ENCODE measurements at regions not wholly inside any gene's neighbourhood (a gene's known extent, or its start where the extent isn't known, plus 50 kb on each side); places are given as distances from the start of the nearest gene placed in this dataset.
"Not testable (repeated sequence)": the region's sequence is repeated elsewhere in the genome, so short reads cannot be mapped to it uniquely, and the experiment has no call there.

DNA sequence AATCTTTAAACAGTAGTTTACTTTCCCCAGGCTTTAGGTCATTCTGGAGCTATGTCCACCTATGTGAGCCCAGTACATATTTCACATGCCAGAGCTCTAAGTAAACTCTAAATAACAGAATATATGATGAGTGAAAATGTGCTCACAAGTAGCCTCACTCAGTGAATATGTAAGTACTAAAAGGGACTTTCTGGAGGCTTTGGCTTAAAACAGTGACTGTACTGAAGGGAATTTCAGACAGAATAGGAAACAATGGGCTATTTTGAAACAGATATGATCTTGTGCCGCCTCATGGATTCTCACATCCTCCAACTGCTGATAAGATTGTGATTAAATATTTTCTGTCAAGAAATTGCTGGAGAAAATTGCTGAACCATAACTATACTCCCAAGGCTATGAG is 747.9 kb downstream of the SOCS6 start:
- no peak for DNase-seq

DNA sequence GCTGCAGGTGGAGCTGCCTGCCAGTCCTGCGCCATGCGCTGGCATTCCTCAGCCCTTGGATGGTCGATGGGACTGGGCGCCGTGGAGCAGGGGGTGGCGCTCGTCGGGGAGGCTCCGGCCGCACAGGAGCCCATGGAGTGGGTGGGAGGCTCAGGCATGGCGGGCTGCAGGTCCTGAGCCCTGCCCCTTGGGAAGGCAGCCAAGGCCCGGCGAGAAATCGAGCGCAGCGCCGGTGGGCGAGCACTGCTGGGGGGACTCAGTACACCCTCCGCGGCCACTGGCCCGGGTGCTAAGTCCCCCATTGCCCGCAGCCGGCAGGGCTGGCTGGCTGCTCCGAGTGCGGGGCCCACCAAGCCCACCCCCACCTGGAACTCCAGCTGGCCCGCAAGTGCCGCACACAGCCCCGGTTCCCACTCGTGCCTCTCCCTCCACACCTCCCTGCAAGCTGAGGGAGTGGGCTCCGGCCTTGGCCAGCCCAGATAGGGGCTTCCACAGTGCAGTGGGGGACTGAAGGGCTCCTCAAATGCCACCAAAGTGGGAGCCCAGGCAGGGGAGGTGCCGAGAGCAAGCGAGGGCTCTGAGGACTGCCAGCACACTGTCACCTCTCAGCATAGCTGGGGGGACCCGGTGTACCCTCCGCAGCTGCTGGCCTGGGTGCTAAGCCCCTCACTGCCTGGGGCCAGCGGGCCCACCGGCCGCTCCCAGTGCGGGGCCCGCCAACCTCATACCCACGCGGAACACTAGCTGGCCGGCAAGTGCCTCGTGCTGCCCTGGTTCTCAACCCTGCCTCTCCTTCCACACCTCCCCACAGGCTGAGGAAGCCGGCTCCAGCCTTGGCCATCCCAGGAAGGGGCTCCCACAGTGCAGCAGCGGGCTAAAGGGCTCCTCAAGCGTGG is 742.7 kb downstream of the SOCS6 start:
- DNase-seq, result not testable (repeated sequence)

GRCh38 chr18:71030085-71030484 is 741.2 kb downstream of the SOCS6 start:
- not testable (repeated sequence) for DNase-seq

DNA sequence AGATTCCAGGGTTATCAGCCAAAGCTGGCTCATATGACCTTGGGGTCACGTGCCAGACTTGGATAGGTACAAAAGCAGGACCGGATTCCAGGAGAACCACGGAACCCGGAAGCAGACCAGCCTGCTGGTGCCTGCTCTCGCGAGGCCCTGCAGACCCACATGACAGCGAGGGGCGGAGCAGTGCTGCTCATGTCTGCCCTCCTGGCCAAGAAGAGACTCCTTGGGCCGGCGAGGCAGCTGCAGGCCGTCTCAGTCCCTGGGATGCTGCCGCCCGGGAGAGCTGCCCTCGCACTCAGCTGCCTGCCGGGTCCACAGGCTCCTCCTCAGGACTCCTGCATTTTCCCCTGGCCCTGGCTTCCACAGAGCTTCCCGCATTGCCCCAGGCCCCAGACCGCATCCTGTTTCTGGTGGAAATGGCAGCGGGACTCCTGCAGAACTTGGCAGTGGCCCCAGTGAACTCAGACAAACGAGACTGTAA is 739.5 kb downstream of the SOCS6 start:
- no peak for DNase-seq

- DNase-seq, result no peak
Observed at GRCh38 chr18:71027531-71027930, 738.7 kb downstream of the SOCS6 start.

DNA sequence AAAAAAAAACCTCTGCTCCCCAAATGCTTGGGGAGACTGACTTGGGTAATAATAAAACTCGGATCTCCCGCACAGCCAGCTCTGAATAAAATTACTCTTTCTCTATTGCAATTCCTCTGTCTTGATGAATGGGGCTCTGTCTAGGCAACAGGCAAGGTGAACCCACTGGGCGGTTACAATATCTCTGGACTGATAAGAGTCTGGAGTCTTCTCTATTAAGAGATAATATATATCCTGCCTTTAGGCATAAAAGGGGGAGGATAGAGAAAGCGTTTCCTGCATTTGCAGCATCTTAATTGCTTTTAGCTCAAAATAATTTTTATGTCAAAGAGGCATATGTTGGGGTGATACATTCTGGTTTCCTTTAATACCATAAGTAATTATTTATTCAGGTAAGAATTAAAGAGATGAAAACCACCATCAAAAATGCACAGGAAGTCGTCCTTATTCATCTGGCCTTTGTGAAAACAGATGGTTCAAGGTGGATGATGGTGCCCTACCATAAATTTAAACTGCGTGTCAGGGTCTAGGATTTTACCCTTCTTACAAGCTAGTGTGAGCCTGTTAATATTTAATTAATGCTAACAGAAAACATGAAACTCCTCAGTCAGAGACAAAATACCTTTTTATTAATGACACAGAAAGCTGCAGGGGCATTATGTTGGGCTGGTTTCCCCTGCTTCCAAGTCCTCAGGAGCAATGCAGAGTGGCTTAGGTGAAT is 736.8 kb downstream of the SOCS6 start:
- DNase-seq, result no peak

- DNase-seq, result no peak
Observed at GRCh38 chr18:71022389-71022788, 733.5 kb downstream of the SOCS6 start.

GRCh38 chr18:71021030-71021362 is 732.2 kb downstream of the SOCS6 start:
- DNase-seq, result no peak

DNA sequence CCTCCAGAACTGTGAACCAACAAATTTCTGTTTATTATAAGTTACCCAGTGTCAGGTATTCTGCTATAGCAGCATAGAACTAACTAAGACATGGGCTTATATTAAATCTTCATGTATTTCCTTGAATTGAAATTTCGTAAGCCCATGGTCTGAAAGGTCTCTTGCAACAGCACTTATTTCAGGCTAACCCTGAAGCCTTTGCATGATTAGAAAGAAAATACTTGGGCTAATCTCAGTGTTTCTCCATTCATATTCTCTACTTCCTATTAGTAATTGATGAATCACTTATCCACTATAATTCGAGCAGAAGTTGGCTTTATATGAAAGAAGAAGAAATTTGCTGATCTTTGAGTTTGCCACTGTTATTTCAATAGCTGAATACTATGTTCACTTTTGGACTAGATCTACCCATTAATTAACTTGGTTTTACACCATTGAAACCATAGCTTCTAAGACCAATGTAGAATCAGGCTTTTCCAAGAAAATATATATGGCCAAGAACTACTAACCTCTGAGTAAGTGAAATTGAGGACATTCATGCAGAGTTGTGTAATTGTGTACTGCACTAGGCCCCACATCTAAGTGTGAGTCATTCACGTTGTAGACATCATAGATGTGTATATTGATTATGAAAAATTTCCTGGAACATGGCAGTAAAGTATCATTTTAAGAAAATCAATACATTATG is 731.6 kb downstream of the SOCS6 start:
- no peak for DNase-seq

GRCh38 chr18:71018816-71019215 is 730.0 kb downstream of the SOCS6 start:
- no peak for DNase-seq

GRCh38 chr18:71012789-71013188 is 723.9 kb downstream of the SOCS6 start:
- DNase-seq, result no peak

GRCh38 chr18:71011389-71011788 is 722.5 kb downstream of the SOCS6 start:
- DNase-seq, result no peak

DNA sequence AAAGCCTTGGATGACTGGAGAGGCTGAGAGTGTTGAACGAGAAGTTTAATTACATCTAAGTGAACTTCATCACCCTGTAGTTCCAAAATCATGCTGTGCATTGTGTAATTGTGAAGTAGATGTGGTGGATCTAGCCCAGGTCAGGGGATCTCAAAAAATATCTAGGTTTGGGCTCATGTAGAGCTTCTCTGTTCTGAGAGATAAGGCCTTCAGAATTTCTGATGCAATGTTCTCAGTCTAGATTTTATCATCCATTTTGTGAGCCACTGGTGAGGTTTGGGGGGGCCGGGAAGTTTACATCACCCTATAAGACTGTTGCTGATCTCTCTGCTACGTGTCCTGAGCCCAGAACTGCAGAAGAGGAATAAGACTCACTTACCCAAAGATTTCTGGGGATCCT is 719.4 kb downstream of the SOCS6 start:
- DNase-seq, result no peak

DNA sequence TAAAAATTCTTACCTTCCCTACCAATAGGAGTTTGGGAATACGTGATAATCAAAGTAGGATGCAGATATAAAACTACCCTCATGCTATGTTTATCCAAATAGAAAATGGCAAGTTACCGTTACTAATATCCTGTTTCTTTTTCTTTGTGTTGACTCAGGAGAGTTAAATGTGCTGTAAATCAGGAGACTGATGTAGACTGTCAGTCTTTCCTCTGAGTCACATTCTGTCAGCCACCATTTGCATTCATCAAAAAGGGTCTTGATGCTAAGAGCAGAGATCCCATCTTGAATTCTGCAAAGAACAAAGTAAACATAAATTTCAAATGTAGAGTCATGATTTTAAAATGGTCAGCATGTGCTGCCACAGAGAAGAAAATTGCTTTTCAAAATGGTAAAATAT is 712.8 kb downstream of the SOCS6 start:
- DNase-seq, result no peak

DNA sequence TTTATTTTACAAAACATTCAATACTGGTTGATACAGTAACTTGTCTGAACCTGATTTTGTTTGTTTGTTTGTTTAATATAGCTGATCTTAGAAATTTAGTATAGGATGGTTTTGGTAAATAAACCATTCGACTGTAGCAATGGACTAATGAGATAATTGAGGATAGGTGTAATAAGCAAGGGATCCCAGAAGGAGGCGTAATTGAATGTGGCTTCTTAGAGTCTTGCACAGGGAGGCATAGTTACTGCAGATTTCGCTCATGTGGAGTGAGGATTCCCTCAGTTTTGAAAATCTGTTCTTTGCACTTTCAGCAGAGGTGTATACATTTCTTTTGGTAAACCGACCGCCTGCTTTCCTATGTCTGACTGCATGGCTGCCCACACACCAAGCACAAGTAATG is 709.6 kb downstream of the SOCS6 start:
- DNase-seq, result no peak

DNA sequence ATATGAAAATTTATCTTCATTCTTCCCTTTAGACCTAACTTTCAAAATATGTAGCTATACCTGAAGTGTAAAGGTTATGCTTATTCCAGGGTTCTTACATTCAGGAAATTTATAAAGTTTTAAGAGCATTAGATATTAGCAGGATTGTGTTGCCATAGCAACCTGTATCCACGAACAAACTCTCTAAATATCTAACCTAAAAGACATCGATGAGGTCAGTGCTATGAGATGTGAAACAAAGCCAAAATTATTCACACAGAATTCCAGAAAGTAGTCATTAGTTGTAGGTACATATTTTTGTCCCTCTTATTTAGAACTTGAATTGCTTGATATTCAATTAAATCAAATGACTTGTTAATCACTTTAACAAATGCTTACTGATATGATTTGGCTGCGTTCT is 705.3 kb downstream of the SOCS6 start:
- no peak for DNase-seq

- DNase-seq, result no peak
Observed at GRCh38 chr18:70991577-70991976, 702.7 kb downstream of the SOCS6 start.

DNA sequence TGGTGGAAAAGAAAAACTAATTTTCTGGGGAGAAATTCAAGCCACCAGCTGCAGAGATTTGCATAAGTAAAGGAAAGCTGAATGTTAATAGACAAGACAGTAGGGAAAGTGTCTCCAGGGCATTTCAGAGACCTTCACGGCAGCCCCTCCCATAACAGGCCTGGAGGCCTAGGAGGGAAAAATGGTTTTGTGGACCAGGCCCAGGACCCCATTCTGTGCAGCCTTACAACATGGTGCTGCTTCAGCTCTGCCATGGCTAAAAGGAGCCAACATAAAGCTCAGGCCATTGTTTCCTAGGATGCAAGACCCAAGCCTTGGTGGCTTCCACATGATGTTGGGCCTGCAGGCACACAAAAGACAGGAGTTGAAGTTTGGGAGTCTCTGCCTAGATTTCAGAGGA is 697.1 kb downstream of the SOCS6 start:
- DNase-seq, result no peak

DNA sequence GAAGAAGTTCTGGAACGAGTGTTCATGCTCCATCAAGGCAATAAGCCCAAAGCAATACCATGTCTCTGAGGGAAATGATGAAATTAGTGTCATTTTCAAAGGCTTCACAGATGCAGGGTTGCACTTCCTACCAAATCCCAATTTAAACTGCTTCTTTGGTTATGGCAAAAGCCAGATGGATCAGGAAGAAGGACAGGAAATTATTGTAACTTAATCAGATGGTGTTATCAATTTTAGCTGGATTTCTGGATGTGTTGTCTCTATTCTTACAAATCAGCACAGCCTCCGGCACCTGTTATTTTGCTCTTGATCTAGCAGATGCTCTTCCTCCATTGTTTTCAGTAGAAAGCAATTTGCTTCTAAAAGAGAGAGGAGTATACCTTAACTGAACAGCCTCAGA is 693.4 kb downstream of the SOCS6 start:
- DNase-seq, result no peak

DNA sequence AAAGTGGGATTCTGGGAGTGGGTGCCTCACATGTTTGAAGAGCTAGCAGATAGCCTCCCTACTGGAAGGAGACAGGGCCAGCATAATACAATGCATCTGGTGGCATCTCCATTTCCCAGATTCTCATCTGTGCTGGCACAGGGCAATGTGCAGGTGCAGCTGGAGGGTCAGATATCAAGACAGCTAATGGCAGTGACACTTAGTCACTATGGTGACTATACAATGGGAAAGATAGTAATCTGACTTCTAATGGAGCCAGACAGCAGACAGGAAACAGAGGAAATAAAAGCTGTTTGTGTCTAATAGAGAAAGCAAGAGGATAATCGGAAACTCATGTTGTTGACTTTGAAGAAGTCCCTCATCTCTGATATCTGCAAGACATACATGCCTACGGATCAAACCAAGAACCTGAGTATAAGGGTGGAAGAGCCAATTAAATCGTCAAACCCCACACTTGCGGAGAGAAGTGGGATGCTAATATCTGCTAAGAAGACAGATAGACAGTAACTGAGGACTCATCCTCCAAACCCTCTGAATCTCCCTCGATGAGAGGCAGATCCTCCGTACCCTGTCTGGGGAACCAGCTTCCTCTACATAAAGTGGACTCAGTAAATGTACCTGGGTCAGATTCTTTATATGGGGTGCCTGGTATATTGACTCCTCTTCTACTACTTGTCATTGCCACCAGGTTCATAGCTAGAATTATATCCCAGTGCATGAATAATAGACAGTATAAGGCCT is 692.7 kb downstream of the SOCS6 start:
- DNase-seq, result no peak

DNA sequence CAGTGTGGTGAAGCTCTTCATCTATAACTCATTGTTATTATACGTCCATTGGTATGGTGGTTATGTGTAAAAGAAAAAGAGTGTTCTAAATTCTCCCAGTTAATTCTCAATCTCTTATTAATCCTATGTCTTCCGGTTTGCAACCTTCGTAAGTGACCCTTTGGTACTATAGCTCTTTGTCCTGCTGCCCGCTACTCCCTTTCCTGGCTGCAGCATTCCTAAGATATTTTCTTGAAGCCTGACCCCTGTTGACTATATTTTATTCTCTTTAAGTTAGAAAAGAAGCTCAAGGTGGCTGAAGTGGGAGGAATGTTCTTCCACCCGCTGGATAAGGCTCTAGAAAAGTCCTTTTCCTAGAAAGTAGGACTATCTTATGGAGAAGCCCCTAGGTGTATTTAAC is 684.8 kb downstream of the SOCS6 start:
- no peak for DNase-seq

DNA sequence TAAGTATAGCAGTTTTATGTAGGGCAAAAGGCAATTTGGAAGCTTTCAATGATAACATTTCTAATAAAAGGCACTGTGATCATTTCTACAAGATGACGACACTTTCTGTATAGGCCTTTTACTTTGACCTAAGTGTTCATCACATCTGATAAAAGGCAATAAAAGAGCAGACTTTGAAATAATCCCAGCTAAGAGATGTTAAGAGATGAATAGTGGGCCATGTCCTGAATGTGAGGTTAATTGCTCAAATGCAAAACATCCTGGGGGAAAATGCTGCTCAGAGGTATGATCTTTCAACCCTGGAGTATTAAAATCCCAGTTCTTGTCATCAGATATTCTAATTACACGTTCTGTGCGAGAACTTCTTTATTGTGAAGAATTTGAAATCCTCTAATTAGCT is 677.6 kb downstream of the SOCS6 start:
- no peak for DNase-seq

DNA sequence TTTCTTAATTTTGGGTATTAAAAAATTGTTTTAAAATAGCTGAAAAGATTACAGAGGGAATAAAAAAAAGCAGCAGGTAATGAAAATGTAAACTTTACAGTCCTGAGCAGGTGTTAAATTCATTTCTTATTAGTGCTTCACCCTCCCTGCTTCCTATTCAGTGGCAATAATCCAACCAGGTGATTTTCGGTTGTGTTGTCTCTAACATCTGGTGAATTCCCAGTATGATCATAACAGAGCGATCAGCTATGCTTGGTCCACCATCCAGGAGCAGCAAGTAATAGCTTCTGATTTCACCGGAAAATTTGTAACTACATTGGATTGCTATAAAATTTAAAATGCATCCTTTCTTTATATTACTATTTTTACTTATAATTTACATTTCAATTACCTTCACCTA is 673.1 kb downstream of the SOCS6 start:
- no peak for DNase-seq

Measured in activated CD4-positive, CD25-positive, alpha-beta regulatory T cell (primary cell).